ENCODE measurements at regions not wholly inside any gene's neighbourhood (a gene's known extent, or its start where the extent isn't known, plus 50 kb on each side); places are given as distances from the start of the nearest gene placed in this dataset.

DNA sequence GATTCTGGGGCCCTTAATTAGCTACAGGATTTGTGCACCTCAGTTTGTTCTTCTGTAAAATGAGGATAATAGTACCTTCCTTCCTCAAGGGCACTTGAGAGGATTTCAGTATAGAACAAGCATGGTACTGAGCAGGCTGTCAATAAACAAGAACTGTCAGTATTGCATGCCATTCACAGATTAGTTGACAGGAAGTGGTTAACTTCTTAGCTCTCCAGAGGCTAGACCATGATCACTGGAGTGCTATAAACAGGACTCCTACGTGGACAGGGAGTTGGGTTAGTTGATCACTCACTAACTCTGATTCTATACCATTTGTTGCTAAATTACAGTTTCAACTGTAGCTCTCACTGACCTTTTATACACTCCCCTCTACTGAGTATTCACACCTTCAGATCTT lies 126.2 kb upstream of the DAB1 start:
- no peak overlapping the region for H3K27ac ChIP-seq
- no peaks in the 10 kb centered on the region for H3K36me3 ChIP-seq
- no peak overlapping the region for H3K4me3 ChIP-seq (ENCODE audit: low read depth, low read length)
- no peaks in the 10 kb centered on the region for H3K27me3 ChIP-seq (ENCODE audit: insufficient read depth, low read depth, severe bottlenecking)
- TF ChIP-seq, protein P1, sequence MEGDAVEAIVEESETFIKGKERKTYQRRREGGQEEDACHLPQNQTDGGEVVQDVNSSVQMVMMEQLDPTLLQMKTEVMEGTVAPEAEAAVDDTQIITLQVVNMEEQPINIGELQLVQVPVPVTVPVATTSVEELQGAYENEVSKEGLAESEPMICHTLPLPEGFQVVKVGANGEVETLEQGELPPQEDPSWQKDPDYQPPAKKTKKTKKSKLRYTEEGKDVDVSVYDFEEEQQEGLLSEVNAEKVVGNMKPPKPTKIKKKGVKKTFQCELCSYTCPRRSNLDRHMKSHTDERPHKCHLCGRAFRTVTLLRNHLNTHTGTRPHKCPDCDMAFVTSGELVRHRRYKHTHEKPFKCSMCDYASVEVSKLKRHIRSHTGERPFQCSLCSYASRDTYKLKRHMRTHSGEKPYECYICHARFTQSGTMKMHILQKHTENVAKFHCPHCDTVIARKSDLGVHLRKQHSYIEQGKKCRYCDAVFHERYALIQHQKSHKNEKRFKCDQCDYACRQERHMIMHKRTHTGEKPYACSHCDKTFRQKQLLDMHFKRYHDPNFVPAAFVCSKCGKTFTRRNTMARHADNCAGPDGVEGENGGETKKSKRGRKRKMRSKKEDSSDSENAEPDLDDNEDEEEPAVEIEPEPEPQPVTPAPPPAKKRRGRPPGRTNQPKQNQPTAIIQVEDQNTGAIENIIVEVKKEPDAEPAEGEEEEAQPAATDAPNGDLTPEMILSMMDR (IDR thresholded peaks at IDR 0.05; ENCODE audit: low read depth, low read length): no peak
- DNase-seq: no peak
- no peaks in the 10 kb centered on the region for H3K9me3 ChIP-seq (ENCODE audit: severe bottlenecking)

GRCh38 chr1:57549300-57549699 lies 125.4 kb upstream of the DAB1 start:
- TF ChIP-seq, protein P1 (IDR thresholded peaks at IDR 0.05; ENCODE audit: low read depth, low read length): no peak
- DNase-seq: no peak
- Histone ChIP-seq H3K4me3 (ENCODE audit: low read depth, low read length) (no peak overlapping the region), H3K27ac (no peak overlapping the region), H3K36me3 (no peaks in the 10 kb centered on the region), H3K9me3 (ENCODE audit: severe bottlenecking) (no peaks in the 10 kb centered on the region), H3K27me3 (ENCODE audit: insufficient read depth, low read depth, severe bottlenecking) (no peaks in the 10 kb centered on the region)

- no peak for DNase-seq
- H3K27ac ChIP-seq: no peak overlapping the region
- H3K4me3 ChIP-seq (ENCODE audit: low read depth, low read length): no peak overlapping the region
- TF ChIP-seq, protein P1 (IDR thresholded peaks at IDR 0.05; ENCODE audit: low read depth, low read length): no peak
- H3K36me3 ChIP-seq: no peaks in the 10 kb centered on the region
- H3K27me3 ChIP-seq (ENCODE audit: insufficient read depth, low read depth, severe bottlenecking): no peaks in the 10 kb centered on the region
- H3K9me3 ChIP-seq (ENCODE audit: severe bottlenecking): no peaks in the 10 kb centered on the region
These were observed 122.9 kb upstream of the DAB1 start for GRCh38 chr1:57546549-57547330.

- DNase-seq: no peak
- Histone ChIP-seq H3K9me3 (ENCODE audit: severe bottlenecking) (no peaks in the 10 kb centered on the region), H3K36me3 (no peaks in the 10 kb centered on the region), H3K27ac (no peak overlapping the region), H3K4me3 (ENCODE audit: low read depth, low read length) (no peak overlapping the region), H3K27me3 (ENCODE audit: insufficient read depth, low read depth, severe bottlenecking) (no peaks in the 10 kb centered on the region)
- TF ChIP-seq, protein P1 (IDR thresholded peaks at IDR 0.05; ENCODE audit: low read depth, low read length): no peak
These were observed 120.5 kb upstream of the DAB1 start for GRCh38 chr1:57544345-57544744.

GRCh38 chr1:57536749-57537423 lies 113.0 kb upstream of the DAB1 start:
- DNase-seq: no peak
- Histone ChIP-seq H3K4me3 (ENCODE audit: low read depth, low read length) (no peak overlapping the region), H3K9me3 (ENCODE audit: severe bottlenecking) (no peaks in the 10 kb centered on the region), H3K27me3 (ENCODE audit: insufficient read depth, low read depth, severe bottlenecking) (no peaks in the 10 kb centered on the region), H3K36me3 (no peaks in the 10 kb centered on the region), H3K27ac (no peak overlapping the region)
- TF ChIP-seq, protein P1 (IDR thresholded peaks at IDR 0.05; ENCODE audit: low read depth, low read length): no peak
